Mesendoderm (in vitro differentiated cells): ENCODE measurements at regions not wholly inside any gene's neighbourhood (a gene's known extent, or its start where the extent isn't known, plus 50 kb on each side); places are given as distances from the start of the nearest gene placed in this dataset.

Experiments used
- DNase-seq: peaks from one replicate; pipeline ENCODE4 v3.0.0; 2013
- H2AK5ac ChIP-seq: 2 replicates; pipeline ENCODE4 v1.6.1; 2013; ENCODE audit warnings: low read length, inconsistent platforms
- H2BK120ac ChIP-seq: 2 replicates; pipeline ENCODE4 v1.6.1; 2013; ENCODE audit warnings: low read depth, mild to moderate bottlenecking, low read length, moderate library complexity, mixed read lengths
- H2BK15ac ChIP-seq: replicated peaks from 2 replicates; pipeline ENCODE4 v1.6.1; 2013; ENCODE audit warnings: low read depth, mild to moderate bottlenecking, moderate library complexity
- H2BK5ac ChIP-seq: 2 replicates; pipeline ENCODE4 v1.6.1; 2013; ENCODE audit warnings: low read length, inconsistent platforms
- H3K18ac ChIP-seq: 2 replicates; pipeline ENCODE4 v1.6.1; 2013; ENCODE audit warnings: mild to moderate bottlenecking, low read length, mixed read lengths
- H3K23ac ChIP-seq: one replicate; pipeline ENCODE4 v1.6.1; 2013; ENCODE audit warnings: low read length
- H3K27ac ChIP-seq: 2 replicates; pipeline ENCODE4 v1.5.1; 2013; ENCODE audit warnings: low read depth, mild to moderate bottlenecking, inconsistent platforms, low read length, moderate library complexity
- H3K27me3 ChIP-seq: 2 replicates; pipeline ENCODE4 v1.6.1; 2013; ENCODE audit warnings: low read length, control low read depth, mild to moderate bottlenecking, inconsistent platforms; ENCODE audit not compliant: insufficient read depth, poor library complexity
- H3K36me3 ChIP-seq: 2 replicates; pipeline ENCODE4 v1.6.1; 2013; ENCODE audit warnings: low read length, inconsistent platforms; ENCODE audit not compliant: control insufficient read depth, insufficient read depth
- H3K4ac ChIP-seq: one replicate; pipeline ENCODE4 v1.6.1; 2013; ENCODE audit warnings: low read depth, mild to moderate bottlenecking, low read length, moderate library complexity
- H3K4me1 ChIP-seq: 2 replicates; pipeline ENCODE4 v1.6.1; 2013; ENCODE audit warnings: low read depth, low read length, inconsistent platforms; ENCODE audit not compliant: control insufficient read depth
- H3K4me2 ChIP-seq: 2 replicates; pipeline ENCODE4 v1.6.1; 2013; ENCODE audit warnings: low read length
- H3K4me3 ChIP-seq: 2 replicates; pipeline ENCODE4 v1.5.1; 2013; ENCODE audit warnings: mild to moderate bottlenecking, low read length
- H3K56ac ChIP-seq: one replicate; pipeline ENCODE4 v1.6.1; 2013; ENCODE audit warnings: low read length
- H3K79me1 ChIP-seq: 2 replicates; pipeline ENCODE4 v1.6.1; 2013; ENCODE audit warnings: low read length, inconsistent platforms
- H3K79me2 ChIP-seq: 2 replicates; pipeline ENCODE4 v1.6.1; 2013; ENCODE audit warnings: mild to moderate bottlenecking, low read length; ENCODE audit not compliant: control insufficient read depth, insufficient read depth
- H3K9ac ChIP-seq: 2 replicates; pipeline ENCODE4 v1.6.1; 2013; ENCODE audit warnings: low read length, inconsistent platforms
- H4K5ac ChIP-seq: one replicate; pipeline ENCODE4 v1.6.1; 2013; ENCODE audit warnings: low read length
- H4K8ac ChIP-seq: one replicate; pipeline ENCODE4 v1.6.1; 2013; ENCODE audit warnings: low read depth, mild to moderate bottlenecking, control low read depth, low read length, moderate library complexity
- WGBS: extraction: QIAGEN DNeasy Blood & Tissue Kit; methylation state at CpG from one replicate; pipeline ENCODE4 v1.1.7; 2013; ENCODE audit warnings: low lambda C conversion rate, missing lambda C conversion rate; ENCODE audit not compliant: insufficient coverage; ENCODE audit errors: extremely low coverage; 5-methylcytosine and 5-hydroxymethylcytosine counted together

- no peaks in the 10 kb centered on the region for H3K36me3 ChIP-seq
- WGBS = no CpG with 5 or more reads among the region's 4 CpGs
- no peak overlapping the region for H3K18ac ChIP-seq
- H2AK5ac ChIP-seq = no peak overlapping the region
- no peak overlapping the region for H3K56ac ChIP-seq
- no peak overlapping the region for H3K4me3 ChIP-seq
- H4K5ac ChIP-seq = no peak overlapping the region
- no peak overlapping the region for H3K23ac ChIP-seq
- H3K4ac ChIP-seq = no peak overlapping the region
- H2BK5ac ChIP-seq = no peak overlapping the region
- H3K79me1 ChIP-seq = no peaks in the 10 kb centered on the region
- no peaks in the 10 kb centered on the region for H3K27me3 ChIP-seq
- no peaks in the 10 kb centered on the region for H3K79me2 ChIP-seq
- H3K9ac ChIP-seq = no peak overlapping the region
- no peak overlapping the region for H4K8ac ChIP-seq
- H3K4me1 ChIP-seq = peaks cover 6% of the 10 kb centered on the region
- no peak overlapping the region for H2BK15ac ChIP-seq
- DNase-seq = no peak
- no peak overlapping the region for H2BK120ac ChIP-seq
- no peak overlapping the region for H3K27ac ChIP-seq
- no peak overlapping the region for H3K4me2 ChIP-seq
Observed at GRCh38 chr7:106517508-106517907, 143.4 kb downstream of the CCDC71L start.

DNA sequence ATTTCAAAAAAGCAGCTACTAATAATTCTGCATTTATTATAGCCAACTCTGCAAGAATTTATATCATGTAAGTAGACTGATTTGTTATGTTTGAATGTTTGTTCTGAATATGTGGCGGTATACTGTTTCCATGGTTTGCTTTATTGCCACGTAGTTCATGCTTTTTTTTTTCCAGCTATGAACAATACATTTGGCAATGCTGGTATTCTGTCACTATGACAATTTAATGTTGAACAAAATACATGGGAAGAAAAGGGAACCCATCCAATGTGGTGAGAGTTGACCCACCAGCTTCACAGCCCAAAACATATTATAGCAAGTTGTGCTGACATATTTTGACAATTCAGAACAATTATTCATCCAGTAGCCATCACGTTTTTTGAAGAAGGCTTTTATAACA is 145.6 kb downstream of the CCDC71L start:
- H3K27me3 ChIP-seq = no peaks in the 10 kb centered on the region
- DNase-seq = no peak

GRCh38 chr7:106514881-106515280 is 146.1 kb downstream of the CCDC71L start:
- no peak for DNase-seq
- no peaks in the 10 kb centered on the region for H3K27me3 ChIP-seq
- no CpG with 5 or more reads among the region's 3 CpGs for WGBS

More for the DNA sequence above, 145.6 kb downstream of the CCDC71L start:
- Histone ChIP-seq H2AK5ac (no peak overlapping the region), H3K36me3 (no peaks in the 10 kb centered on the region), H3K56ac (no peak overlapping the region), H3K4me1 (no peaks in the 10 kb centered on the region), H2BK120ac (no peak overlapping the region), H3K4me2 (no peak overlapping the region), H3K27ac (no peak overlapping the region), H3K79me2 (no peaks in the 10 kb centered on the region), H2BK5ac (no peak overlapping the region), H3K9ac (no peak overlapping the region), H3K4ac (no peak overlapping the region), H4K8ac (no peak overlapping the region), H3K79me1 (no peaks in the 10 kb centered on the region), H3K18ac (no peak overlapping the region), H4K5ac (no peak overlapping the region), H2BK15ac (no peak overlapping the region), H3K23ac (no peak overlapping the region), H3K4me3 (no peak overlapping the region)
- no CpG with 5 or more reads among the region's 3 CpGs for WGBS

GRCh38 chr7:106512217-106512616 is 148.7 kb downstream of the CCDC71L start:
- Histone ChIP-seq H2BK15ac (no peak overlapping the region), H3K36me3 (no peaks in the 10 kb centered on the region), H3K27ac (no peak overlapping the region), H3K4me2 (no peak overlapping the region), H3K4ac (no peak overlapping the region), H3K4me3 (no peak overlapping the region), H3K9ac (no peak overlapping the region), H3K18ac (no peak overlapping the region), H3K56ac (no peak overlapping the region), H4K8ac (no peak overlapping the region), H3K27me3 (no peaks in the 10 kb centered on the region), H2BK5ac (no peak overlapping the region), H3K79me1 (no peaks in the 10 kb centered on the region), H3K4me1 (no peaks in the 10 kb centered on the region), H4K5ac (no peak overlapping the region), H3K23ac (no peak overlapping the region), H3K79me2 (no peaks in the 10 kb centered on the region), H2BK120ac (no peak overlapping the region), H2AK5ac (no peak overlapping the region)
- no peak for DNase-seq
- WGBS = no CpG with 5 or more reads among the region's 2 CpGs

More at GRCh38 chr7:106514881-106515280, 146.1 kb downstream of the CCDC71L start:
- no peak overlapping the region for H3K23ac ChIP-seq
- no peak overlapping the region for H3K27ac ChIP-seq
- no peak overlapping the region for H3K4me2 ChIP-seq
- no peak overlapping the region for H2AK5ac ChIP-seq
- H2BK120ac ChIP-seq = no peak overlapping the region
- no peak overlapping the region for H3K18ac ChIP-seq
- no peaks in the 10 kb centered on the region for H3K79me2 ChIP-seq
- H3K79me1 ChIP-seq = no peaks in the 10 kb centered on the region
- H3K56ac ChIP-seq = no peak overlapping the region
- no peak overlapping the region for H3K4me3 ChIP-seq
- H4K5ac ChIP-seq = no peak overlapping the region
- no peaks in the 10 kb centered on the region for H3K36me3 ChIP-seq
- H3K9ac ChIP-seq = no peak overlapping the region
- H4K8ac ChIP-seq = no peak overlapping the region
- no peaks in the 10 kb centered on the region for H3K4me1 ChIP-seq
- no peak overlapping the region for H2BK5ac ChIP-seq
- H3K4ac ChIP-seq = no peak overlapping the region
- H2BK15ac ChIP-seq = no peak overlapping the region

- Histone ChIP-seq H4K5ac (no peak overlapping the region), H3K79me1 (no peaks in the 10 kb centered on the region), H3K4me3 (no peak overlapping the region), H2BK5ac (no peak overlapping the region), H3K27me3 (no peaks in the 10 kb centered on the region), H3K18ac (no peak overlapping the region), H2AK5ac (no peak overlapping the region), H3K4me1 (no peaks in the 10 kb centered on the region), H3K36me3 (no peaks in the 10 kb centered on the region), H2BK15ac (no peak overlapping the region), H3K27ac (no peak overlapping the region), H3K9ac (no peak overlapping the region), H4K8ac (no peak overlapping the region), H3K79me2 (no peaks in the 10 kb centered on the region), H3K23ac (no peak overlapping the region), H3K56ac (no peak overlapping the region), H2BK120ac (no peak overlapping the region), H3K4ac (no peak overlapping the region), H3K4me2 (no peak overlapping the region)
- DNase-seq = no peak
- no CpG with 5 or more reads among the region's 1 CpG for WGBS
Observed at GRCh38 chr7:106504645-106505044, 156.3 kb downstream of the CCDC71L start.

DNA sequence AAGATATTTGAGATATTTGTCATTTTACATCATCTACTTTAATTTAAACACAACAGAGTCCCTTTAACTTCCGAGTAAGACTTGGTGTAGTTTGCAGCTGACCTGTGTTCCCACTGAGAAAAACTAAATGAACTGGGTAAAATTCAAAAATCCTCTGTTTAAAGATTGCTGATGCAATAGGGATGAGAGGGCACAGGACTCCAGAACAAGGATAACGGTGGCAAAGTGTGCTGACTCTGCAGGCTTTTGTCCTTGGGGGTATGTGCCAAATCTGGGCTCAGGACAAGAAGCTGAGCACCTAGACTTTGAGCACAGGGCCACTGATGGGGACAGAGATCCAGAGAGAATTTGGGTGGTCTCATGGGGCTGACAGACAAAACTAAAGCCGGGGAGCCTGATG is 156.8 kb downstream of the CCDC71L start:
- H3K23ac ChIP-seq = no peak overlapping the region
- no peak overlapping the region for H3K9ac ChIP-seq
- H3K36me3 ChIP-seq = no peaks in the 10 kb centered on the region
- H2AK5ac ChIP-seq = no peak overlapping the region
- H3K4me2 ChIP-seq = no peak overlapping the region
- H2BK15ac ChIP-seq = no peak overlapping the region
- H3K56ac ChIP-seq = no peak overlapping the region
- H4K5ac ChIP-seq = no peak overlapping the region
- no peak overlapping the region for H3K27ac ChIP-seq
- H4K8ac ChIP-seq = no peak overlapping the region
- H3K79me1 ChIP-seq = no peaks in the 10 kb centered on the region
- no peak overlapping the region for H2BK120ac ChIP-seq
- no peak overlapping the region for H3K4me3 ChIP-seq
- no peak overlapping the region for H3K18ac ChIP-seq
- no peaks in the 10 kb centered on the region for H3K27me3 ChIP-seq
- DNase-seq = no peak
- H3K4me1 ChIP-seq = no peaks in the 10 kb centered on the region
- no peaks in the 10 kb centered on the region for H3K79me2 ChIP-seq
- no peak overlapping the region for H2BK5ac ChIP-seq
- no peak overlapping the region for H3K4ac ChIP-seq
- WGBS = no CpG with 5 or more reads among the region's 3 CpGs
